Fibroblast of lung (primary cell): ENCODE measurements at regions not wholly inside any gene's neighbourhood (a gene's known extent, or its start where the extent isn't known, plus 50 kb on each side); places are given as distances from the start of the nearest gene placed in this dataset.

Source experiments
- EZH2 ChIP-seq: IDR thresholded peaks from 2 replicates; pipeline ENCODE4 v1.5.1; 2012; ENCODE audit warnings: low read length, control low read depth, mild to moderate bottlenecking; ENCODE audit errors: missing control alignments
- TF ChIP-seq, protein P1 (sequence below), 2 donors: IDR thresholded peaks in 1 of 2; conservative IDR thresholded peaks in 1 of 2; 1 replicate in 1 of 2; 2 replicates in 1 of 2; pipeline ENCODE4 v1.5.1; 2011 to 2012; ENCODE audit warnings: low read length in 2 of 2, control low read depth in 1 of 2, inconsistent platforms in 1 of 2, low read depth in 1 of 2, mild to moderate bottlenecking in 1 of 2

DNA sequence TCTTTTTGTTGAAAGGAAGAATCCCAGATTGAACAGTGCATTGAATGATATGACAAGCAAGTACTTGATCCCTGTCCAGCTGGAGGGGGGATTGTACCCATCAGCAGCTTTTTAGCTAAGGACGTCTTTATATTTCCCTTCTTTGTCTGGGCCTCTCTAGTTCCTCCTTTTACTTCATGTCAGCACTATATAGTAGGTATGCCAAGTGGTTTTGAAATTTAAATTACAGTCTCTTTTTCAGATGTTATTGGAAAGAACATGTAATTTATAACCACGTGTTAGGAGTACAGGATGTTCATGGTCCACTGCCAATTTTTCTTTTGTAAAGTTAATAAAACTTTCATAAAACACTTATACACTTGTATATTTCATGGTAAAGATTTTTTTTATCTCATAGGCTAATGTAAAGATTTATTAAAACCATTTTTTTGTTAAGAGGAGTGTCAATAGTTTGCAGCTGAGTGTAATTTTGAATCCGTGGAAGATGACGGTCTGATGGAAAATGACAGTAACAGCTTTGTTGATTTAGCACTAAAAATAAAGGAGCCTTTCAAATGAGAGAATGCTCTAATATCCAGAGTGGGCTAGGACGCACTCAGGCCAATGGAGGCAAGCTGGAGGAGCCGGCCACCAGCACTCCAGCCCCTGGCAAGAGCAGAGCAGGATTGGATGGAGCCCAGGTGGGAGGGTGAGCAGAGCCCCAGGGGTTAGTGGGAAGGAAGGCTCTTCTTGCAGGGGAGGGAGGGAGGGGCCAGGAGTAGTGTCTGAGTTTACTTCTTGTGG, 488.3 kb downstream of the INSC start:
- TF ChIP-seq, protein P1, sequence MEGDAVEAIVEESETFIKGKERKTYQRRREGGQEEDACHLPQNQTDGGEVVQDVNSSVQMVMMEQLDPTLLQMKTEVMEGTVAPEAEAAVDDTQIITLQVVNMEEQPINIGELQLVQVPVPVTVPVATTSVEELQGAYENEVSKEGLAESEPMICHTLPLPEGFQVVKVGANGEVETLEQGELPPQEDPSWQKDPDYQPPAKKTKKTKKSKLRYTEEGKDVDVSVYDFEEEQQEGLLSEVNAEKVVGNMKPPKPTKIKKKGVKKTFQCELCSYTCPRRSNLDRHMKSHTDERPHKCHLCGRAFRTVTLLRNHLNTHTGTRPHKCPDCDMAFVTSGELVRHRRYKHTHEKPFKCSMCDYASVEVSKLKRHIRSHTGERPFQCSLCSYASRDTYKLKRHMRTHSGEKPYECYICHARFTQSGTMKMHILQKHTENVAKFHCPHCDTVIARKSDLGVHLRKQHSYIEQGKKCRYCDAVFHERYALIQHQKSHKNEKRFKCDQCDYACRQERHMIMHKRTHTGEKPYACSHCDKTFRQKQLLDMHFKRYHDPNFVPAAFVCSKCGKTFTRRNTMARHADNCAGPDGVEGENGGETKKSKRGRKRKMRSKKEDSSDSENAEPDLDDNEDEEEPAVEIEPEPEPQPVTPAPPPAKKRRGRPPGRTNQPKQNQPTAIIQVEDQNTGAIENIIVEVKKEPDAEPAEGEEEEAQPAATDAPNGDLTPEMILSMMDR (conservative IDR thresholded peaks at IDR 0.05 in 1 of 2, IDR thresholded peaks at IDR 0.05 in 1 of 2; ENCODE audit: low read depth in 1 of 2, low read length in 2 of 2): no peak
- TF ChIP-seq EZH2: no peak
